Prostate gland (tissue), 2 donors: ENCODE measurements at regions not wholly inside any gene's neighbourhood (a gene's known extent, or its start where the extent isn't known, plus 50 kb on each side); places are given as distances from the start of the nearest gene placed in this dataset.

Experiments
- DNase-seq: peaks from one replicate; pipeline ENCODE4 v3.0.0-alpha.2; 2019; ENCODE audit warnings: low spot score
- H3K27ac ChIP-seq, 2 donors: fragments of 200-600 bp; sonication (generic); 2 replicates each; pipeline ENCODE4 v1.5.1; 2017 to 2019
- H3K27me3 ChIP-seq: fragments of 200-600 bp; sonication (generic); replicated peaks from 2 replicates; pipeline ENCODE4 v1.5.1; 2019; ENCODE audit not compliant: insufficient read depth
- H3K36me3 ChIP-seq, 2 donors: fragments of 200-600 bp; sonication (generic); 1 replicate in 1 of 2; 2 replicates in 1 of 2; pipeline versions ENCODE4 v1.5.1 to v1.8.1; 2017 to 2019
- H3K4me1 ChIP-seq: fragments of 200-600 bp; sonication (generic); replicated peaks from 2 replicates; pipeline ENCODE4 v1.5.1; 2019
- H3K4me3 ChIP-seq, 2 donors: fragments of 200-600 bp; sonication (generic); 2 replicates each; pipeline ENCODE4 v1.5.1; 2017 to 2019
- H3K9me3 ChIP-seq: fragments of 200-600 bp; sonication (generic); 2 replicates; pipeline ENCODE4 v1.5.1; 2017
- CTCF ChIP-seq, 4 experiments: fragments of 200-600 bp in 2 of 4; fragments of 450-650 bp in 2 of 4; sonication (generic) in 2 of 4; IDR thresholded peaks; 1 replicate in 3 of 4; 2 replicates in 1 of 4; pipeline ENCODE4 v1.5.1; 2016 to 2019; ENCODE audit warnings: antibody characterized with exemption in 4 of 4, mild to moderate bottlenecking in 2 of 4, moderate library complexity in 2 of 4
- POLR2A ChIP-seq: fragments of 450-650 bp; IDR thresholded peaks from one replicate; pipeline ENCODE4 v1.6.1; 2016; ENCODE audit warnings: antibody characterized with exemption, mild to moderate bottlenecking
- POLR2AphosphoS5 ChIP-seq: sonication (generic); formaldehyde crosslinking; IDR thresholded peaks from one replicate; pipeline ENCODE4 v1.6.1; 2017; ENCODE audit warnings: antibody characterized with exemption
- WGBS: methylation state at CpG from one replicate; pipeline ENCODE4 v1.1.5; 2018; 5-methylcytosine and 5-hydroxymethylcytosine counted together
- intact Hi-C: fragments of 100-400 bp; cut with DNase I; formaldehyde crosslinking; loops from one replicate; pipeline ENCODE4 v1.14.2; 2022

GRCh38 chr3:127096256-127097071, 96.5 kb upstream of the PRR23E start:
- no peaks in the 10 kb centered on the region for H3K36me3 ChIP-seq
- no peak for TF ChIP-seq POLR2A
- no peak for TF ChIP-seq POLR2AphosphoS5
- TF ChIP-seq CTCF (IDR thresholded peaks at IDR 0.05): no peak
- intact Hi-C loops: no loop called here
- peaks cover 2% of the 10 kb centered on the region for H3K27me3 ChIP-seq
- 75% methylated on average over 9 of the region's 11 CpGs for WGBS
- H3K4me3 ChIP-seq: no peak overlapping the region
- H3K4me1 ChIP-seq: no peaks in the 10 kb centered on the region
- no peaks in the 10 kb centered on the region for H3K9me3 ChIP-seq
- no peak overlapping the region for H3K27ac ChIP-seq
- DNase-seq: no peak

- TF ChIP-seq POLR2AphosphoS5 (no peak), CTCF (IDR thresholded peaks at IDR 0.05) (no peak), POLR2A (no peak)
- Histone ChIP-seq H3K4me1 (no peaks in the 10 kb centered on the region), H3K27ac (no peak overlapping the region), H3K27me3 (peaks cover 4% of the 10 kb centered on the region), H3K4me3 (no peak overlapping the region), H3K9me3 (no peaks in the 10 kb centered on the region), H3K36me3 (no peaks in the 10 kb centered on the region)
- intact Hi-C loops: no loop called here
- 85% methylated on average over 4 of the region's 4 CpGs for WGBS
- no peak for DNase-seq
Measured at GRCh38 chr3:127097072-127097405, 95.9 kb upstream of the PRR23E start.

GRCh38 chr3:127097481-127097880, 95.5 kb upstream of the PRR23E start:
- H3K27ac ChIP-seq: no peak overlapping the region
- no peaks in the 10 kb centered on the region for H3K36me3 ChIP-seq
- no peak for DNase-seq
- TF ChIP-seq POLR2AphosphoS5 (no peak), POLR2A (no peak), CTCF (IDR thresholded peaks at IDR 0.05) (no peak)
- H3K4me1 ChIP-seq: no peaks in the 10 kb centered on the region
- 71% methylated on average over 3 of the region's 3 CpGs for WGBS
- no peak overlapping the region for H3K4me3 ChIP-seq
- intact Hi-C loops: no loop called here
- H3K9me3 ChIP-seq: no peaks in the 10 kb centered on the region
- peaks cover 4% of the 10 kb centered on the region for H3K27me3 ChIP-seq

- Histone ChIP-seq H3K9me3 (no peaks in the 10 kb centered on the region), H3K4me1 (no peaks in the 10 kb centered on the region), H3K36me3 (no peaks in the 10 kb centered on the region), H3K27ac (no peak overlapping the region), H3K27me3 (peaks cover 5% of the 10 kb centered on the region), H3K4me3 (no peak overlapping the region)
- DNase-seq: no peak
- 83% methylated on average over 3 of the region's 3 CpGs for WGBS
- intact Hi-C loops: no loop called here
- TF ChIP-seq POLR2A: no peak
- no peak for TF ChIP-seq CTCF (IDR thresholded peaks at IDR 0.05)
- TF ChIP-seq POLR2AphosphoS5: no peak
Measured at GRCh38 chr3:127099982-127100381, 92.9 kb upstream of the PRR23E start.
